ENCODE measurements at regions not wholly inside any gene's neighbourhood (a gene's known extent, or its start where the extent isn't known, plus 50 kb on each side); places are given as distances from the start of the nearest gene placed in this dataset.

DNA sequence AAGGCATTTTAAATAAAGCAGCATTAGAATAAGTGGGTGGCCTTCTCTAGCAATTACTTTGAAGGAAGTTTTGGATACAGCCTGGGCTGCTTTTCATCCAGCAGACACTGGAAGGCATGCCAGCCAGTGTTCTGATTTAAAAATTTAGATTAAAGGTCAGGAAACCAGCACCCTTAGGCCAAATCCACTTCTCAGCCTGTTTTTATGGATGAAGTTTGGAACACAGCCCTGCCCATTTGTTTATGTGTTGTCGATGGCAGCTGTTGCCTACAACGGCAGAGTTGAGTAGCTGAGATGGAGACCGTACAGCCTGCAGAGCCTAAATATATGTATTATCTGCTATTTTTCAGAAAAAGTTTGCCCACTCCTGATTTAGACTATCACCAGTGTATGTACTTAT lies 313.6 kb upstream of the ACVR2A start:
- H3K27ac ChIP-seq = no peak overlapping the region

DNA sequence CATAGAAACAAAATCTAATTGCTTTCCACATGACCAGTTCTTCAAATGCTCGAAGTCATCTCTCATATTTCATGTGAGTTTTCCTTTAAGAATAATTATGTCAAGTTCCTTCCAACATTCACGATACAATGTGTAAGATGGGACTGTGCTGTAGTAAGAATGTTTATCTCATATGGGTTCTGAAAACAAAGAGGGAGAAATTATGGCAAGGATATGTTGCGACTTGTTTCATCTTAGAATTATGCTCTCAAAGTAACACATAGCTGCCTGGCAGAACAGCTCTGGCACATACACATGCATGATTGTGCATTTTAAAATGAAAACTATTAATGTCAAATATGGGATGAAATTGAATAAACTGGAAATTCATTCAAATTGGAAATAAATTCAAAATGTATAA lies 314.8 kb upstream of the ACVR2A start:
- no peaks in the 10 kb centered on the region for H3K27me3 ChIP-seq (ENCODE audit: control insufficient read depth, insufficient read depth, low read length)
- H2AFZ ChIP-seq = no peak overlapping the region
- no peaks in the 10 kb centered on the region for H3K4me1 ChIP-seq
- H3K79me2 ChIP-seq = no peaks in the 10 kb centered on the region
- H3K9me3 ChIP-seq (ENCODE audit: control insufficient read depth, low read length) = no peaks in the 10 kb centered on the region
- H3K36me3 ChIP-seq (ENCODE audit: control insufficient read depth, insufficient read depth, low read length) = no peaks in the 10 kb centered on the region
- H3K9ac ChIP-seq = no peak overlapping the region
- H3K4me3 ChIP-seq (ENCODE audit: low read depth, low read length) = no peak overlapping the region
- H3K4me2 ChIP-seq (ENCODE audit: low read length) = no peak overlapping the region
- TF ChIP-seq, protein P1, sequence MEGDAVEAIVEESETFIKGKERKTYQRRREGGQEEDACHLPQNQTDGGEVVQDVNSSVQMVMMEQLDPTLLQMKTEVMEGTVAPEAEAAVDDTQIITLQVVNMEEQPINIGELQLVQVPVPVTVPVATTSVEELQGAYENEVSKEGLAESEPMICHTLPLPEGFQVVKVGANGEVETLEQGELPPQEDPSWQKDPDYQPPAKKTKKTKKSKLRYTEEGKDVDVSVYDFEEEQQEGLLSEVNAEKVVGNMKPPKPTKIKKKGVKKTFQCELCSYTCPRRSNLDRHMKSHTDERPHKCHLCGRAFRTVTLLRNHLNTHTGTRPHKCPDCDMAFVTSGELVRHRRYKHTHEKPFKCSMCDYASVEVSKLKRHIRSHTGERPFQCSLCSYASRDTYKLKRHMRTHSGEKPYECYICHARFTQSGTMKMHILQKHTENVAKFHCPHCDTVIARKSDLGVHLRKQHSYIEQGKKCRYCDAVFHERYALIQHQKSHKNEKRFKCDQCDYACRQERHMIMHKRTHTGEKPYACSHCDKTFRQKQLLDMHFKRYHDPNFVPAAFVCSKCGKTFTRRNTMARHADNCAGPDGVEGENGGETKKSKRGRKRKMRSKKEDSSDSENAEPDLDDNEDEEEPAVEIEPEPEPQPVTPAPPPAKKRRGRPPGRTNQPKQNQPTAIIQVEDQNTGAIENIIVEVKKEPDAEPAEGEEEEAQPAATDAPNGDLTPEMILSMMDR (IDR thresholded peaks at IDR 0.05) = no peak
- no peak overlapping the region for H3K27ac ChIP-seq

More for the DNA sequence above, 313.6 kb upstream of the ACVR2A start:
- no peak overlapping the region for H3K4me2 ChIP-seq (ENCODE audit: low read length)
- no peak overlapping the region for H3K9ac ChIP-seq
- no peaks in the 10 kb centered on the region for H3K79me2 ChIP-seq
- no peaks in the 10 kb centered on the region for H3K4me1 ChIP-seq
- TF ChIP-seq, protein P1 (IDR thresholded peaks at IDR 0.05) = no peak
- H2AFZ ChIP-seq = no peak overlapping the region
- no peak overlapping the region for H3K4me3 ChIP-seq (ENCODE audit: low read depth, low read length)
- no peaks in the 10 kb centered on the region for H3K9me3 ChIP-seq (ENCODE audit: control insufficient read depth, low read length)
- H3K27me3 ChIP-seq (ENCODE audit: control insufficient read depth, insufficient read depth, low read length) = no peaks in the 10 kb centered on the region
- no peaks in the 10 kb centered on the region for H3K36me3 ChIP-seq (ENCODE audit: control insufficient read depth, insufficient read depth, low read length)

GRCh38 chr2:147525819-147526489 lies 318.9 kb upstream of the ACVR2A start:
- H3K27ac ChIP-seq = no peak overlapping the region
- no peak overlapping the region for H3K4me2 ChIP-seq (ENCODE audit: low read length)
- H3K9me3 ChIP-seq (ENCODE audit: control insufficient read depth, low read length) = no peaks in the 10 kb centered on the region
- TF ChIP-seq, protein P1 (IDR thresholded peaks at IDR 0.05) = no peak
- no peaks in the 10 kb centered on the region for H3K27me3 ChIP-seq (ENCODE audit: control insufficient read depth, insufficient read depth, low read length)
- no peak overlapping the region for H2AFZ ChIP-seq
- H3K9ac ChIP-seq = no peak overlapping the region
- H3K4me3 ChIP-seq (ENCODE audit: low read depth, low read length) = no peak overlapping the region
- H3K4me1 ChIP-seq = no peaks in the 10 kb centered on the region
- H3K79me2 ChIP-seq = no peaks in the 10 kb centered on the region
- no peaks in the 10 kb centered on the region for H3K36me3 ChIP-seq (ENCODE audit: control insufficient read depth, insufficient read depth, low read length)

GRCh38 chr2:147524912-147525311 lies 319.9 kb upstream of the ACVR2A start:
- Histone ChIP-seq H3K36me3 (ENCODE audit: control insufficient read depth, insufficient read depth, low read length) (no peaks in the 10 kb centered on the region), H3K27ac (no peak overlapping the region), H3K9me3 (ENCODE audit: control insufficient read depth, low read length) (no peaks in the 10 kb centered on the region), H3K9ac (no peak overlapping the region), H2AFZ (no peak overlapping the region), H3K4me2 (ENCODE audit: low read length) (no peak overlapping the region), H3K79me2 (no peaks in the 10 kb centered on the region), H3K4me3 (ENCODE audit: low read depth, low read length) (no peak overlapping the region), H3K4me1 (no peaks in the 10 kb centered on the region), H3K27me3 (ENCODE audit: control insufficient read depth, insufficient read depth, low read length) (no peaks in the 10 kb centered on the region)
- TF ChIP-seq, protein P1 (IDR thresholded peaks at IDR 0.05) = no peak

GRCh38 chr2:147523415-147523814 lies 321.4 kb upstream of the ACVR2A start:
- Histone ChIP-seq H3K9ac (no peak overlapping the region), H3K4me2 (ENCODE audit: low read length) (no peak overlapping the region), H3K4me1 (no peaks in the 10 kb centered on the region), H3K9me3 (ENCODE audit: control insufficient read depth, low read length) (no peaks in the 10 kb centered on the region), H3K36me3 (ENCODE audit: control insufficient read depth, insufficient read depth, low read length) (no peaks in the 10 kb centered on the region), H2AFZ (no peak overlapping the region), H3K27ac (no peak overlapping the region), H3K79me2 (no peaks in the 10 kb centered on the region), H3K27me3 (ENCODE audit: control insufficient read depth, insufficient read depth, low read length) (no peaks in the 10 kb centered on the region), H3K4me3 (ENCODE audit: low read depth, low read length) (no peak overlapping the region)
- TF ChIP-seq, protein P1 (IDR thresholded peaks at IDR 0.05) = no peak

All from parathyroid adenoma (tissue), 2 donors.